ENCODE measurements at regions not wholly inside any gene's neighbourhood (a gene's known extent, or its start where the extent isn't known, plus 50 kb on each side); places are given as distances from the start of the nearest gene placed in this dataset.
A peak's percentile ranks its signal among the peaks of the same experiment; 100 is the strongest.
"Not testable (repeated sequence)": the region's sequence is repeated elsewhere in the genome, so short reads cannot be mapped to it uniquely, and the experiment has no call there.

DNA sequence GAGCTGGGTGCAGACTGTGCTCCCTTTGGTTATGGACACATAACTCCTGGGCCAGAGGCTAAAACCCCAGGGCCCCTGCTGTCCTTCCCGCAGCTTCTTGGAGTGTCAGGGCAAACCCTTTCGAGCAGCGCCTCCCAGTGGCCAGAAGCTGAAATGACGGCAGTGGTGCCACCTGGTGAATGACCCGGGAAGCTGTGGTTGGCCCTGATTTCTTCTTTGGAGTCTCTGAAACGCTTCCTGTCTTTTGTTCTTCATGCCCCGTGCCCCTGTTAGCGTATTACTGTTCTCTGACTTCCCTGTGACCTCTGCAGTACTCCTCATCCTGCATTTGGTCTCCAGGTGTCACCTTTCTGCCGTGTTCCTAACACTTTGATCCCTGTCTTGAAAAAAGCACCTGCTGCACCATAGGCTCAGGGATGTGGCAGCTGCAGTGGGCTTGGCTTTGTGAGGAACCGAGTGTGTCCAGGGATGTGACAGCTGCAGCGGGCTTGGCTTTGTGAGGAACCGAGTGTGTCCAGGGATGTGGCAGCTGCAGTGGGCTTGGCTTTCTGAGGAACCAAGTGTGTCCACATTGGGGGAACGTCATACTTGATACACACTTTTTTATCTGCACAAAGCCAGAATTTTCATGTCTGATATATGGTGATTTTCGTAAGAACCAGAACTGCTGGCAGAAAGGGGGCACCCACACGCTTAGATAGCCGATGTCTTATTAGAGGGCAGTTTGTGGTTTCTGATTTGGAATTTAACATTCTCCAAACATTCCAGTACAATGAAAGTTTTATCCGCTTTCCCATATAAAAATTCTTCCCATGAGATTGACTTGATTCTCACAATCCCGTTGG is 241.8 kb upstream of the FRG2C start:
- H3K9ac ChIP-seq (ENCODE audit: low read length); RAD21 ChIA-PET (ENCODE audit: low non-redundant PET in 1 of 2, low total read pairs in 2 of 2, uncharacterized antibody in 2 of 2, unreplicated experiment in 2 of 2); H4K20me1 ChIP-seq (ENCODE audit: insufficient read depth); H3K79me2 ChIP-seq (ENCODE audit: insufficient read depth, low read length); H3K4me1 ChIP-seq (ENCODE audit: control insufficient read depth in 1 of 2, insufficient read depth in 2 of 2, low read length in 2 of 2); ATAC-seq; DNase-seq (ENCODE audit: low read depth, low spot score); H2AFZ ChIP-seq (ENCODE audit: low read depth, low read length, poor library complexity, severe bottlenecking); H3K27ac ChIP-seq (ENCODE audit: low read depth, low read length); POLR2A ChIA-PET; BruUV-seq (replicated peaks); H3K4me2 ChIP-seq (ENCODE audit: low read length); H3K4me3 ChIP-seq (replicated peaks in 1 of 2; ENCODE audit: low read depth in 1 of 2, low read length in 2 of 2); H3K9me3 ChIP-seq (ENCODE audit: control insufficient read depth in 1 of 2, insufficient read depth in 1 of 2, low read depth in 1 of 2, low read length in 2 of 2); H3K9me2 ChIP-seq (ENCODE audit: insufficient read depth); H3K27me3 ChIP-seq (ENCODE audit: insufficient read depth, low read length); H3K36me3 ChIP-seq (ENCODE audit: control insufficient read depth in 1 of 2, insufficient read depth in 2 of 2, low read length in 2 of 2): not testable (repeated sequence)
- intact Hi-C loops (cut with micrococcal nuclease) = loop anchor here (2.0 kb wide), 1 partner anchor 130 kb away; no protein-coding TSS in a partner anchor
- CTCF ChIA-PET = interaction anchor here (1.0 to 1.3 kb wide), 2 partner anchors 19 to 230 kb away, joined by 3 to 6 read pairs; no protein-coding TSS in a partner anchor
- TF ChIP-seq, protein P1, sequence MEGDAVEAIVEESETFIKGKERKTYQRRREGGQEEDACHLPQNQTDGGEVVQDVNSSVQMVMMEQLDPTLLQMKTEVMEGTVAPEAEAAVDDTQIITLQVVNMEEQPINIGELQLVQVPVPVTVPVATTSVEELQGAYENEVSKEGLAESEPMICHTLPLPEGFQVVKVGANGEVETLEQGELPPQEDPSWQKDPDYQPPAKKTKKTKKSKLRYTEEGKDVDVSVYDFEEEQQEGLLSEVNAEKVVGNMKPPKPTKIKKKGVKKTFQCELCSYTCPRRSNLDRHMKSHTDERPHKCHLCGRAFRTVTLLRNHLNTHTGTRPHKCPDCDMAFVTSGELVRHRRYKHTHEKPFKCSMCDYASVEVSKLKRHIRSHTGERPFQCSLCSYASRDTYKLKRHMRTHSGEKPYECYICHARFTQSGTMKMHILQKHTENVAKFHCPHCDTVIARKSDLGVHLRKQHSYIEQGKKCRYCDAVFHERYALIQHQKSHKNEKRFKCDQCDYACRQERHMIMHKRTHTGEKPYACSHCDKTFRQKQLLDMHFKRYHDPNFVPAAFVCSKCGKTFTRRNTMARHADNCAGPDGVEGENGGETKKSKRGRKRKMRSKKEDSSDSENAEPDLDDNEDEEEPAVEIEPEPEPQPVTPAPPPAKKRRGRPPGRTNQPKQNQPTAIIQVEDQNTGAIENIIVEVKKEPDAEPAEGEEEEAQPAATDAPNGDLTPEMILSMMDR (IDR thresholded peaks at IDR 0.05 in 2 of 3, conservative IDR thresholded peaks at IDR 0.05 in 1 of 3; ENCODE audit: borderline replicate concordance in 1 of 3, insufficient read depth in 1 of 3, low read depth in 2 of 3, low read length in 2 of 3) = peak; percentile 63 to 95 (median 65)
- TF ChIP-seq RAD21 (IDR thresholded peaks at IDR 0.05; ENCODE audit: low read depth) = peak; percentile 51

DNA sequence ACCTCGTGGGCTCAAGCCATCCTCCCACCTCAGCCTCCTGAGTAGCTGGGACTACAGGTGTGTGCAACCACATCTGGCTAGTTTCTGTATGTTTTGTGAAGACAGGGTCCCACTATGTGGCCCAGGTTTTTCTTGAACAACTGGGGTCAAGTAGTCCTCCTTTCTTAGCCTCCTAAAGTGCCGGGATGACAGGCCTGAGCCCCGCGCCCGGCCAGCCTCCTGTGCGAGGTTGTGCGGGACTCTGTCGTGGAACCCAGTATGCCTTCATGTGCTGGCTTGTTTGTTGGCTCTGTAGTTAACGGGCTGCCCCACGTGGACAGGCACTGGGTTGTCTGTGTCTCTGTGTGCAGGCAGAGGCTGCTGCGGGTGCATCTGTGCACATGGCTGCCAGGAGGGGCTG is 238.7 kb upstream of the FRG2C start:
- H3K9ac ChIP-seq (ENCODE audit: low read length); H4K20me1 ChIP-seq (ENCODE audit: insufficient read depth); H3K79me2 ChIP-seq (ENCODE audit: insufficient read depth, low read length); DNase-seq (ENCODE audit: low read depth, low spot score); H3K4me1 ChIP-seq (ENCODE audit: control insufficient read depth in 1 of 2, insufficient read depth in 2 of 2, low read length in 2 of 2); H3K9me2 ChIP-seq (ENCODE audit: insufficient read depth); POLR2A ChIA-PET; H3K27me3 ChIP-seq (ENCODE audit: insufficient read depth, low read length); H3K4me3 ChIP-seq (replicated peaks in 1 of 2; ENCODE audit: low read depth in 1 of 2, low read length in 2 of 2); CTCF ChIA-PET; H3K4me2 ChIP-seq (ENCODE audit: low read length); ATAC-seq; BruUV-seq (replicated peaks); H3K9me3 ChIP-seq (ENCODE audit: control insufficient read depth in 1 of 2, insufficient read depth in 1 of 2, low read depth in 1 of 2, low read length in 2 of 2); H3K27ac ChIP-seq (ENCODE audit: low read depth, low read length); H3K36me3 ChIP-seq (ENCODE audit: control insufficient read depth in 1 of 2, insufficient read depth in 2 of 2, low read length in 2 of 2); RAD21 ChIA-PET (ENCODE audit: low non-redundant PET in 1 of 2, low total read pairs in 2 of 2, uncharacterized antibody in 2 of 2, unreplicated experiment in 2 of 2); H2AFZ ChIP-seq (ENCODE audit: low read depth, low read length, poor library complexity, severe bottlenecking): not testable (repeated sequence)
- intact Hi-C loops (cut with micrococcal nuclease) = loop anchor here (5.0 kb wide), 1 partner anchor 233 kb away; no protein-coding TSS in a partner anchor

GRCh38 chr3:75427486-75427885 is 236.6 kb upstream of the FRG2C start:
- H4K20me1 ChIP-seq (ENCODE audit: insufficient read depth); H3K9ac ChIP-seq (ENCODE audit: low read length); POLR2A ChIA-PET; ATAC-seq; H3K9me3 ChIP-seq (ENCODE audit: control insufficient read depth in 1 of 2, insufficient read depth in 1 of 2, low read depth in 1 of 2, low read length in 2 of 2); H3K36me3 ChIP-seq (ENCODE audit: control insufficient read depth in 1 of 2, insufficient read depth in 2 of 2, low read length in 2 of 2); BruUV-seq (replicated peaks); H3K4me3 ChIP-seq (replicated peaks in 1 of 2; ENCODE audit: low read depth in 1 of 2, low read length in 2 of 2); H3K27ac ChIP-seq (ENCODE audit: low read depth, low read length); H3K27me3 ChIP-seq (ENCODE audit: insufficient read depth, low read length); H3K9me2 ChIP-seq (ENCODE audit: insufficient read depth); CTCF ChIA-PET; H2AFZ ChIP-seq (ENCODE audit: low read depth, low read length, poor library complexity, severe bottlenecking); H3K79me2 ChIP-seq (ENCODE audit: insufficient read depth, low read length); H3K4me2 ChIP-seq (ENCODE audit: low read length); DNase-seq (ENCODE audit: low read depth, low spot score); RAD21 ChIA-PET (ENCODE audit: low non-redundant PET in 1 of 2, low total read pairs in 2 of 2, uncharacterized antibody in 2 of 2, unreplicated experiment in 2 of 2): not testable (repeated sequence)
- peaks cover 6 to 13% of the 10 kb centered on the region in 2 experiments for H3K4me1 ChIP-seq (ENCODE audit: control insufficient read depth in 1 of 2, insufficient read depth in 2 of 2, low read length in 2 of 2)
- intact Hi-C loops (cut with micrococcal nuclease) = loop anchor here (5.0 kb wide), 1 partner anchor 235 kb away; no protein-coding TSS in a partner anchor

DNA sequence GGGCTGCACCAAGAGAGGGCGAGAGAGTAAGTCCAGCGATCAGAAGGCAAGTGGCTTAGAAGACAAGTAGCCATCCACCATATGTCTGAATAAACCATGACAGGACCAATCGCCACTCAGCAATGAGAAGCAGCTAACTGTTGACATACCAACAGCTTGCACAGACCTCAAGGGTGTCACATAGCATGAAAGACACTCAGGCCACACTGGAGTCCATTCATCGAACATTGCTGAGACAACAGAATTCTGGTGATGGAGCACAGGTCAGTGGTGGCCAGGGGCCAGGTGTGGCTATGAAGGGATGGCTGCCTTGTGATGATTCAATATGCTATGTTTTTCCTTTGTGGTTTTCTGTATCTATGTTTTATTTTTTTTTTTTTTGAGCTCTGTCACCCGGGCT is 236.2 kb upstream of the FRG2C start:
- H3K4me2 ChIP-seq (ENCODE audit: low read length); H3K9me3 ChIP-seq (ENCODE audit: control insufficient read depth in 1 of 2, insufficient read depth in 1 of 2, low read depth in 1 of 2, low read length in 2 of 2); POLR2A ChIA-PET; CTCF ChIA-PET; H2AFZ ChIP-seq (ENCODE audit: low read depth, low read length, poor library complexity, severe bottlenecking); DNase-seq (ENCODE audit: low read depth, low spot score); H3K27me3 ChIP-seq (ENCODE audit: insufficient read depth, low read length); H3K36me3 ChIP-seq (ENCODE audit: control insufficient read depth in 1 of 2, insufficient read depth in 2 of 2, low read length in 2 of 2); H3K79me2 ChIP-seq (ENCODE audit: insufficient read depth, low read length); H3K9ac ChIP-seq (ENCODE audit: low read length); H3K4me3 ChIP-seq (replicated peaks in 1 of 2; ENCODE audit: low read depth in 1 of 2, low read length in 2 of 2); H4K20me1 ChIP-seq (ENCODE audit: insufficient read depth); H3K9me2 ChIP-seq (ENCODE audit: insufficient read depth); ATAC-seq; RAD21 ChIA-PET (ENCODE audit: low non-redundant PET in 1 of 2, low total read pairs in 2 of 2, uncharacterized antibody in 2 of 2, unreplicated experiment in 2 of 2); H3K27ac ChIP-seq (ENCODE audit: low read depth, low read length); BruUV-seq (replicated peaks): not testable (repeated sequence)
- intact Hi-C loops (cut with micrococcal nuclease) = loop anchor here (2.0 to 5.0 kb wide), 2 partner anchors 133 to 236 kb away; no protein-coding TSS in a partner anchor
- peaks cover 7 to 17% of the 10 kb centered on the region in 2 experiments for H3K4me1 ChIP-seq (ENCODE audit: control insufficient read depth in 1 of 2, insufficient read depth in 2 of 2, low read length in 2 of 2)

Measured in HCT116 (cell line).